Ovary (tissue), 7 donors: ENCODE measurements at regions not wholly inside any gene's neighbourhood (a gene's known extent, or its start where the extent isn't known, plus 50 kb on each side); places are given as distances from the start of the nearest gene placed in this dataset.

ENCODE experiments used
- DNase-seq, 5 donors: peaks; one replicate each; pipeline ENCODE4 v3.0.0-alpha.2; 2019 to 2020
- H3K27ac ChIP-seq, 2 donors: fragments of 200-600 bp; one replicate each; pipeline versions ENCODE4 v1.5.1 to v1.8.0; 2019 to 2022
- H3K27me3 ChIP-seq: fragments of 200-600 bp; one replicate; pipeline ENCODE4 v1.8.0; 2022
- H3K36me3 ChIP-seq: fragments of 200-600 bp; sonication (generic); one replicate; pipeline ENCODE4 v1.5.1; 2019
- H3K4me1 ChIP-seq: one replicate; pipeline ENCODE4 v1.8.1; 2013; ENCODE audit warnings: mild to moderate bottlenecking, moderate library complexity; ENCODE audit not compliant: insufficient read depth
- H3K4me3 ChIP-seq: fragments of 200-600 bp; sonication (generic); one replicate; pipeline ENCODE4 v1.5.1; 2017
- H3K9me3 ChIP-seq, 2 donors: fragments of 200-600 bp in 1 of 2; sonication (generic) in 1 of 2; one replicate each; pipeline versions ENCODE4 v1.5.1 to v1.8.1; 2013 to 2019; ENCODE audit warnings: mild to moderate bottlenecking in 1 of 2, moderate library complexity in 1 of 2
- EP300 ChIP-seq: sonication (generic); formaldehyde crosslinking; IDR thresholded peaks from one replicate; pipeline ENCODE4 v1.6.1; 2017; ENCODE audit warnings: antibody characterized with exemption
- POLR2A ChIP-seq: fragments of 450-650 bp; IDR thresholded peaks from one replicate; pipeline ENCODE4 v1.6.1; 2017; ENCODE audit warnings: antibody characterized with exemption, mild to moderate bottlenecking, moderate library complexity
- WGBS, 3 donors: extraction: QIAGEN DNeasy Blood & Tissue Kit in 1 of 3; methylation state at CpG; one replicate each; pipeline versions ENCODE4 v1.1.5 to v1.1.7; 2013 to 2017; 5-methylcytosine and 5-hydroxymethylcytosine counted together
- intact Hi-C, 4 donors: fragments of 100-400 bp; cut with DNase I; formaldehyde crosslinking; loops; one replicate each; pipeline versions ENCODE4 v1.11.0 to v1.15.1; 2022 to 2023
- TF ChIP-seq, protein P1 (sequence below), 3 donors: fragments of 450-650 bp in 2 of 3; fragments of 200-600 bp in 1 of 3; IDR thresholded peaks; one replicate each; pipeline versions ENCODE4 v1.5.1 to v1.8.0; 2016 to 2022; ENCODE audit warnings: antibody characterized with exemption in 3 of 3, mild to moderate bottlenecking in 1 of 3
- donor health status: DM: no; HTN: no; CAD: no; lungs with moderate emphysema.
- donor health status: DM: no; HTN: no; CAD: no.
- donor health status: Bipolar disorder and iron deficiency.
- donor health status: DM: no; HTN: no; CAD: no.
- donor health status: DM: yes; HTN: yes; CAD: no.

DNA sequence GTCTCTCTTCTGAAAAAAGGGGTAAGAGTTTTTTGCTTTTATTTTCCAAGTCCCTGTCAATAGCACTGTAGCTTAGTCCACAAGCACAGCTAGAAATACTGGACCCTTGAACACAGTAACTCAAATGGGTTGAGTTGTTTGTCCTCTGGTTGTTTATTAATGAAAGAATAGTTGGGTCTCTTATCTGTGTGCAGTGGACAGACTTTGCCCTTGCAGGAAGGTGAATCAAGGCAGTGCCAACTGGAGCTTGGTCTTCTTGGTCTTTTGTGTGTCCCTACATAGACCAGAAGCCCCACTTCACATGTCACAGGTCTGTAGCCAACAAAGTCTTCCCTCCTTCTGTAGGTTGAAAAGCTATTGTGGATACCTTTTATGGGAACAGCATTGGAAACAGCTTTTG is 322.0 kb downstream of the AACS start:
- Histone ChIP-seq H3K4me3 (no peak overlapping the region), H3K27ac (no peak overlapping the region), H3K27me3 (no peaks in the 10 kb centered on the region), H3K9me3 (no peaks in the 10 kb centered on the region), H3K36me3 (no peaks in the 10 kb centered on the region), H3K4me1 (no peaks in the 10 kb centered on the region)
- no peak for TF ChIP-seq EP300
- intact Hi-C loops, result no loop called here
- no peak for DNase-seq

DNA sequence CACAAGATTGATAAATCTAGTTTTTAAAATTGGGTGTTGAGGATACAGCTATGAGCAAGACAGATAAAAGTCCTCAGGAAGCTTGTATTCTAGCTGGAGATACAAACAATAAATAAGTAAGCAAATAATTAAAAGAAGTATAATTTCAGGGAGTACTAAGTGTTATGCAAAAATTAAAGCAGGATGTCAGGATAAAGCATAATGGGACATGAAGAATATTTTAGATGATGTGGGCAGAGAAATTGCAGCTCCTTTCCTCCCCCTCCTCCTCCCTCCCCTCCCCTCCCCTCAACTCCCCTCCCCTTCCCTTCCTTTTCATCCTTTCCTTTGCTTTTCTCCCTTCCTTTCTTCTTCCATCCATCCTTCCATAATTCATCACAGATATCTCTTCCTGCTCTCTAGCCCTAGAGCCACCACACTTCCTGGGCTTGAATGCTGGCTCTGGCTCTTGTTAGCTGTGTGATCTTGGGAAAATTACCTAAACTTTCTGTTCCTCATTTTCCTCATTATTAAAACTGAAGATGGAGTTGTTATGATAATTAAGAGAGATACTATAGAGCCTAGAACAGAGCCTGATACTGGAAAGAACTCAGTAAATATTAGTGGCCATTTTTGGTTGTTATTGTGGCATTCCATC is 323.9 kb downstream of the AACS start:
- no peaks in the 10 kb centered on the region for H3K4me1 ChIP-seq
- H3K4me3 ChIP-seq, result no peak overlapping the region
- no peaks in the 10 kb centered on the region for H3K9me3 ChIP-seq
- H3K27me3 ChIP-seq, result no peaks in the 10 kb centered on the region
- intact Hi-C loops, result no loop called here
- TF ChIP-seq EP300 (no peak), POLR2A (no peak)
- TF ChIP-seq, protein P1, sequence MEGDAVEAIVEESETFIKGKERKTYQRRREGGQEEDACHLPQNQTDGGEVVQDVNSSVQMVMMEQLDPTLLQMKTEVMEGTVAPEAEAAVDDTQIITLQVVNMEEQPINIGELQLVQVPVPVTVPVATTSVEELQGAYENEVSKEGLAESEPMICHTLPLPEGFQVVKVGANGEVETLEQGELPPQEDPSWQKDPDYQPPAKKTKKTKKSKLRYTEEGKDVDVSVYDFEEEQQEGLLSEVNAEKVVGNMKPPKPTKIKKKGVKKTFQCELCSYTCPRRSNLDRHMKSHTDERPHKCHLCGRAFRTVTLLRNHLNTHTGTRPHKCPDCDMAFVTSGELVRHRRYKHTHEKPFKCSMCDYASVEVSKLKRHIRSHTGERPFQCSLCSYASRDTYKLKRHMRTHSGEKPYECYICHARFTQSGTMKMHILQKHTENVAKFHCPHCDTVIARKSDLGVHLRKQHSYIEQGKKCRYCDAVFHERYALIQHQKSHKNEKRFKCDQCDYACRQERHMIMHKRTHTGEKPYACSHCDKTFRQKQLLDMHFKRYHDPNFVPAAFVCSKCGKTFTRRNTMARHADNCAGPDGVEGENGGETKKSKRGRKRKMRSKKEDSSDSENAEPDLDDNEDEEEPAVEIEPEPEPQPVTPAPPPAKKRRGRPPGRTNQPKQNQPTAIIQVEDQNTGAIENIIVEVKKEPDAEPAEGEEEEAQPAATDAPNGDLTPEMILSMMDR (IDR thresholded peaks at IDR 0.05), result no peak
- no peak overlapping the region for H3K27ac ChIP-seq
- H3K36me3 ChIP-seq, result no peaks in the 10 kb centered on the region
- DNase-seq, result no peak

DNA sequence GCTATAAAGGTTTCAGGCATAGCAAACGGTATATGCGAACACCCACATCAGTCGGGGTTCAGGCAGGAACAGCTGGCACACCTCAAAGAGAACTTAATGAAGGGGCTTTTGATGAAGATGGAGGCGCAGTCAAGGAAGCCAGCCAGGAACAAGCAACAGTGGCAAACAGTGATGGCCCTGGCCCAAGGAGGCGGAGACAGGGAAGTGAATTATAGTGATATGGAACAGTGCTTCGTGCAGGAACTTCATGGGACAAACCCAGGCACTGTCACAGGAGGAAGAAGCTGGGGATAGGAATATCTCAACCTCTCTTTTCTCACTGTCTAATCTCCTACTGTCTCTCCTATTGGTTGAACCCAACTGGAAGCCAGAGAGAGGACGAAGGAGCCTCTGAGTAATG is 328.3 kb downstream of the AACS start:
- no peaks in the 10 kb centered on the region for H3K9me3 ChIP-seq
- H3K27me3 ChIP-seq, result no peaks in the 10 kb centered on the region
- TF ChIP-seq, protein P1 (IDR thresholded peaks at IDR 0.05), result no peak
- TF ChIP-seq EP300 (no peak), POLR2A (no peak)
- WGBS, 3 donors, result 57 to 77% (median 69%) methylated on average over 7 of the region's 7 CpGs
- intact Hi-C loops, result no loop called here
- no peak for DNase-seq
- H3K4me3 ChIP-seq, result no peak overlapping the region
- no peaks in the 10 kb centered on the region for H3K4me1 ChIP-seq
- H3K36me3 ChIP-seq, result no peaks in the 10 kb centered on the region
- H3K27ac ChIP-seq, result no peak overlapping the region

DNA sequence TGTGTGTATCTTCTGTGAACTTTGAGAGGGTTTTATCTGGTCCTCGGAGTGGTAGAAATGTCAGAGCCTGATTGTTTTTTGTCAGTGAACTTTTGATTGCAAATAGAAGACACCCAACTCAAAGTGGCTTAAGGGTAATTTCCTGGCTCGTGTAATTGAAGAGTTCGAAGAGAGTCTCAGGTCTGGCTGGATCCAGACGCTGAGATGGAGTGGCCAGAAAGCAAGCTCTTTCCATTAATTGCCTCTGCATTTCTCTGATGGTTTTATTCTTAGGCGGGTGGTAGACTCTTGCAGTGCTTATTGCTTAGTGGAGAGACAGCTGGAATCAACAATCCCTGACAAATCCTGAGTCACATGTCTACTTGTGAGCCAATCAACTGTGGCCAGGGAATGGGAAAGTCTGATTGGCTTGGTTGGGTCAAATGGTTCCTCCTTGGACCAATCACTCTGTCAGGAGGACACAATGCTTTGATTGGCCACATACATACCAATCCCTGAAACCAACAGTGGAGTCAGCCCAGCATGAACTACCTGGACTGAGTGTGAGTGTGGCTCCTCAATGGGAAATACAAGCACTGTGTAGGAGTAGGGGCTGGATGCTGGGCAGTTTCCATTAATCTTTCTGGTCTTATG is 330.5 kb downstream of the AACS start:
- Histone ChIP-seq H3K9me3 (no peaks in the 10 kb centered on the region), H3K4me1 (no peaks in the 10 kb centered on the region), H3K4me3 (no peak overlapping the region), H3K36me3 (no peaks in the 10 kb centered on the region), H3K27ac (no peak overlapping the region), H3K27me3 (no peaks in the 10 kb centered on the region)
- intact Hi-C loops, result no loop called here
- no peak for DNase-seq
- no peak for TF ChIP-seq POLR2A
- TF ChIP-seq, protein P1 (IDR thresholded peaks at IDR 0.05), result no peak
- TF ChIP-seq EP300, result no peak
- 73 to 77% (median 76%) methylated on average over 5 of the region's 5 CpGs for WGBS, 3 donors

DNA sequence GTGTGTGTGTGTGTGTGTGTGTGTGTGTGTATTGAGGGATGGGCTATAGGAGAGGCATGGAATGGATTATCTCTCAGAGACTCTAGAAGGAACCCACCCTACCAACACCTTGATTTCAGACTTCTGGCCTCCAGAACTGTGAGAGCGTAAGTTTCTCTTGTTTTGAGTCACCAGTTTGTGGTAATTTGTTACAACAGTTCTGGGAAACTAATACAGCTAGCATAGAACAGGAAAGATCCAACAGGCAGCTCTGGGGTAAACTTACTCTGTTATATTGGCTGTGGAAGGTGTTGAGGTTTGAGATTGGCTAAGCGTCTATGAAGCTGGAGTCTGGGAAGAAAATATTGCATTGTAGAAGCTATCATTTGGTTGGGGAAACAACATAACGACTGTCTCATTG is 334.3 kb downstream of the AACS start:
- H3K4me1 ChIP-seq, result no peaks in the 10 kb centered on the region
- TF ChIP-seq POLR2A (no peak), EP300 (no peak)
- TF ChIP-seq, protein P1 (IDR thresholded peaks at IDR 0.05), result no peak
- no peak overlapping the region for H3K4me3 ChIP-seq
- intact Hi-C loops, result no loop called here
- H3K27me3 ChIP-seq, result no peaks in the 10 kb centered on the region
- DNase-seq, result no peak
- no peak overlapping the region for H3K27ac ChIP-seq
- no peaks in the 10 kb centered on the region for H3K9me3 ChIP-seq
- H3K36me3 ChIP-seq, result no peaks in the 10 kb centered on the region
- whole genome bisulfite sequencing, 3 donors, result 80 to 87% (median 81%) methylated on average over 3 of the region's 3 CpGs
